ENCODE measurements at regions not wholly inside any gene's neighbourhood (a gene's known extent, or its start where the extent isn't known, plus 50 kb on each side); places are given as distances from the start of the nearest gene placed in this dataset.

DNA sequence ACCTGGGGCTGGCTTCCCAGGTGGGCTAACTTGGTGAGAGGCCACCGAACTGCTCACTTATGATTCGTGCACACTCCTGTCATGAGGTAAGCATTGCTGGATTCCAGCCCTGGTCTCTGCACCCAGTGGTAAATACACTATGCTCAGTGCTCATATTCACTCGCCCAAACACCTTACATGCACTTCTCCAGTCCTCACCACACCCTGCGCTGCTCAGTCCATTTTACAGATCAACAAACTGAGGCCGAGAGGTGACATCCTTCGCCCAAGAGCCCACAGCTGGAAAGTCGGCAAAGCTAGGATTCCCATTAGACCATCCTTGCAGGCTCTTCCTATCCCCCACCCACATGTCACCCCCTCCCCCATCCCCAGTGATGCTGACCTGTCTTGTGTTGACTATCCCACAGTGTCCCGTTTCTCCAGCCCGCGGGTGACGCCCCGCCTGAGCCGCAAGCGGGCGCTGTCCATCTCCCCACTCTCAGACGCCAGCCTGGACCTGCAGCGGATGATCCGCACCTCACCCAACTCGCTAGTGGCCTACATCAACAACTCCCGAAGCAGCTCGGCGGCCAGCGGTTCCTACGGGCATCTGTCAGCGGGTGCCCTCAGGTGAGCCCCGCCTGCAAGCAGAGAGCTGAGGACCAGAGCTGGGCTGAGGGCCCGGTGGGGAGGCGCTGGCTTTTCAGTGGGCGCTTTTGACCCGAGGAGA, 232.8 kb downstream of the GLI2 start:
- H3K27ac ChIP-seq (ENCODE audit: low read length in 2 of 2): no peak overlapping the region
- no peaks in the 10 kb centered on the region for H3K36me3 ChIP-seq (replicated peaks in 1 of 2; ENCODE audit: control extremely low read depth in 1 of 2, control insufficient read depth in 1 of 2, extremely low read depth in 1 of 2, insufficient read depth in 2 of 2, low read length in 1 of 2)
- POLR2A ChIA-PET: no interaction called here
- Mint-ChIP-seq H3K27ac (no peak overlapping the region), H3K9me3 (ENCODE audit: insufficient read depth) (no peaks in the 10 kb centered on the region), H3K4me3 (no peak overlapping the region), H3K4me1 (no peaks in the 10 kb centered on the region), H3K27me3 (no peaks in the 10 kb centered on the region)
- H3K4me1 ChIP-seq (ENCODE audit: control insufficient read depth in 2 of 2, insufficient read depth in 2 of 2, low read length in 2 of 2): no peaks in the 10 kb centered on the region
- H4K20me1 ChIP-seq (ENCODE audit: control insufficient read depth, insufficient read depth, low read length, poor library complexity, severe bottlenecking): no peaks in the 10 kb centered on the region
- ATAC-seq (ENCODE audit: low read depth) (no peak), DNase-seq (no peak)
- CTCF ChIA-PET: no interaction called here
- TF ChIP-seq EZH2 (IDR thresholded peaks at IDR 0.05; ENCODE audit: borderline replicate concordance, insufficient read depth, low read depth, low read length, poor library complexity, severe bottlenecking): no peak
- TF ChIP-seq, protein P1, sequence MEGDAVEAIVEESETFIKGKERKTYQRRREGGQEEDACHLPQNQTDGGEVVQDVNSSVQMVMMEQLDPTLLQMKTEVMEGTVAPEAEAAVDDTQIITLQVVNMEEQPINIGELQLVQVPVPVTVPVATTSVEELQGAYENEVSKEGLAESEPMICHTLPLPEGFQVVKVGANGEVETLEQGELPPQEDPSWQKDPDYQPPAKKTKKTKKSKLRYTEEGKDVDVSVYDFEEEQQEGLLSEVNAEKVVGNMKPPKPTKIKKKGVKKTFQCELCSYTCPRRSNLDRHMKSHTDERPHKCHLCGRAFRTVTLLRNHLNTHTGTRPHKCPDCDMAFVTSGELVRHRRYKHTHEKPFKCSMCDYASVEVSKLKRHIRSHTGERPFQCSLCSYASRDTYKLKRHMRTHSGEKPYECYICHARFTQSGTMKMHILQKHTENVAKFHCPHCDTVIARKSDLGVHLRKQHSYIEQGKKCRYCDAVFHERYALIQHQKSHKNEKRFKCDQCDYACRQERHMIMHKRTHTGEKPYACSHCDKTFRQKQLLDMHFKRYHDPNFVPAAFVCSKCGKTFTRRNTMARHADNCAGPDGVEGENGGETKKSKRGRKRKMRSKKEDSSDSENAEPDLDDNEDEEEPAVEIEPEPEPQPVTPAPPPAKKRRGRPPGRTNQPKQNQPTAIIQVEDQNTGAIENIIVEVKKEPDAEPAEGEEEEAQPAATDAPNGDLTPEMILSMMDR (IDR thresholded peaks at IDR 0.05): no peak
- no peak overlapping the region for H3K9ac ChIP-seq (ENCODE audit: low read length)
- H3K9me3 ChIP-seq (ENCODE audit: control extremely low read depth in 1 of 3, control insufficient read depth in 2 of 3, insufficient read depth in 1 of 3, low read length in 2 of 3): peaks cover 0 to 19% (median 0%) of the 10 kb centered on the region in 3 donors
- intact Hi-C loops (cut with micrococcal nuclease): no loop called here
- no peaks in the 10 kb centered on the region for H3K79me2 ChIP-seq (ENCODE audit: control insufficient read depth, insufficient read depth, low read length)
- 88% methylated on average over 26 of the region's 30 CpGs for WGBS (ENCODE audit: insufficient coverage)
- no peak overlapping the region for H2AFZ ChIP-seq (ENCODE audit: insufficient read depth, low read depth, low read length, poor library complexity, severe bottlenecking)
- no peak overlapping the region for H3K4me2 ChIP-seq (replicated peaks; ENCODE audit: low read depth, low read length, poor library complexity, severe bottlenecking)
- H3K27me3 ChIP-seq (replicated peaks in 1 of 4; ENCODE audit: control extremely low read depth in 1 of 4, control insufficient read depth in 3 of 4, insufficient read depth in 4 of 4, low read length in 3 of 4): no peaks in the 10 kb centered on the region
- no peak overlapping the region for H3K4me3 ChIP-seq (ENCODE audit: control extremely low read depth in 1 of 5, extremely low read depth in 1 of 5, insufficient read depth in 1 of 5, low read depth in 2 of 5, low read length in 4 of 5)

DNA sequence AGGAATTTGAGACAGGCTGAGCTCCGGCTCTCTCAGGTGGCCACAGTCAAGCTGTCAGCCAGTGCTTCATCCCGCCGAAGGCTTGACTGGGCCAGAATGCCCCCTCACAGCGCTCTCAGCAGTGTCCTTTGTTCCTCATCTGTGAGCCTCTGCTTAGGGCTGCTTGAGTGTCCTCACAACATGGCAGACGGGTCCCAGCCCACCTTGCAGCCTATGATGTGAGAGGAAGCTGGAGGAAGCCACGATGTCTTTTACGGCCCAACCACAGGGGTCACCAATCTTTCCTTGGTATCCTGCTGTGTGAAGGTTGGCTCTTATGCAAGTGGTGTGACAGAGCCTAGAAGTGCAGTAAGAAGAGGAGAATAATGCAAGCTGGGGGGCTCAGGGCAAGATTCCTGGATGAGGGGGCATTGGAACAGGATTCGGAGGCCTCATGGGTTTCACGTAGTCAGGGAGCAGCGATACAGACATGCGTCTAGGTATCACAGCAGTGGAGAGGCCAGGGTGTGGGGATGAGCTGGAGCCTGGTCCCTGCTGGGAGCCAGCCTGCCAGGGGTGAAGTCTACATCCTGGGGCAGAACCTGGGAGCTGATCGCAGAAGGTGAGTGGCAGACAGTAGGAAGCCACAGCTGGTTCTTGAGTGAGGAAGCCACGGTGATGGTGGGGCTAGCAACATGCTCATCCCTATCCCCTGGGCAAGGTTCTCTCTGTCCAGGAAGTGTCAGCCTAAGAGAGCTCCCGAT, 234.1 kb downstream of the GLI2 start:
- ATAC-seq (ENCODE audit: low read depth) (no peak), DNase-seq (no peak)
- Mint-ChIP-seq H3K27me3 (no peaks in the 10 kb centered on the region), H3K4me1 (no peaks in the 10 kb centered on the region), H3K4me3 (no peak overlapping the region), H3K27ac (no peak overlapping the region), H3K9me3 (ENCODE audit: insufficient read depth) (no peaks in the 10 kb centered on the region)
- no peaks in the 10 kb centered on the region for H3K27me3 ChIP-seq (replicated peaks in 1 of 4; ENCODE audit: control extremely low read depth in 1 of 4, control insufficient read depth in 3 of 4, insufficient read depth in 4 of 4, low read length in 3 of 4)
- CTCF ChIA-PET: no interaction called here
- no peaks in the 10 kb centered on the region for H4K20me1 ChIP-seq (ENCODE audit: control insufficient read depth, insufficient read depth, low read length, poor library complexity, severe bottlenecking)
- no peaks in the 10 kb centered on the region for H3K79me2 ChIP-seq (ENCODE audit: control insufficient read depth, insufficient read depth, low read length)
- H3K4me3 ChIP-seq (ENCODE audit: control extremely low read depth in 1 of 5, extremely low read depth in 1 of 5, insufficient read depth in 1 of 5, low read depth in 2 of 5, low read length in 4 of 5): no peak overlapping the region
- no peaks in the 10 kb centered on the region for H3K4me1 ChIP-seq (ENCODE audit: control insufficient read depth in 2 of 2, insufficient read depth in 2 of 2, low read length in 2 of 2)
- TF ChIP-seq, protein P1 (IDR thresholded peaks at IDR 0.05): no peak
- TF ChIP-seq EZH2 (IDR thresholded peaks at IDR 0.05; ENCODE audit: borderline replicate concordance, insufficient read depth, low read depth, low read length, poor library complexity, severe bottlenecking): no peak
- H3K9ac ChIP-seq (ENCODE audit: low read length): no peak overlapping the region
- H3K36me3 ChIP-seq (replicated peaks in 1 of 2; ENCODE audit: control extremely low read depth in 1 of 2, control insufficient read depth in 1 of 2, extremely low read depth in 1 of 2, insufficient read depth in 2 of 2, low read length in 1 of 2): no peaks in the 10 kb centered on the region
- H3K4me2 ChIP-seq (replicated peaks; ENCODE audit: low read depth, low read length, poor library complexity, severe bottlenecking): no peak overlapping the region
- H3K9me3 ChIP-seq (ENCODE audit: control extremely low read depth in 1 of 3, control insufficient read depth in 2 of 3, insufficient read depth in 1 of 3, low read length in 2 of 3): peaks cover 0 to 19% (median 0%) of the 10 kb centered on the region in 3 donors
- intact Hi-C loops (cut with micrococcal nuclease): no loop called here
- WGBS (ENCODE audit: insufficient coverage): 94% methylated on average over 13 of the region's 14 CpGs
- POLR2A ChIA-PET: no interaction called here
- no peak overlapping the region for H3K27ac ChIP-seq (ENCODE audit: low read length in 2 of 2)
- no peak overlapping the region for H2AFZ ChIP-seq (ENCODE audit: insufficient read depth, low read depth, low read length, poor library complexity, severe bottlenecking)

Measured in B cell (primary cell).